Urothelium cell line (cell line): ENCODE measurements at regions not wholly inside any gene's neighbourhood (a gene's known extent, or its start where the extent isn't known, plus 50 kb on each side); places are given as distances from the start of the nearest gene placed in this dataset.
"Not testable (repeated sequence)": the region's sequence is repeated elsewhere in the genome, so short reads cannot be mapped to it uniquely, and the experiment has no call there.

Source experiments
- DNase-seq: peaks from one replicate; pipeline ENCODE4 v3.0.0; 2011; ENCODE audit warnings: low spot score, mixed read lengths
- FAIRE-seq: peaks from 2 replicates; lab custom pipeline; 2011; peaks lifted over from hg19 to GRCh38; lab: Jason Lieb, UNC

GRCh38 chr14:98187281-98187680, 1084.7 kb downstream of the BCL11B start:
- FAIRE-seq: no peak
- DNase-seq: no peak

DNA sequence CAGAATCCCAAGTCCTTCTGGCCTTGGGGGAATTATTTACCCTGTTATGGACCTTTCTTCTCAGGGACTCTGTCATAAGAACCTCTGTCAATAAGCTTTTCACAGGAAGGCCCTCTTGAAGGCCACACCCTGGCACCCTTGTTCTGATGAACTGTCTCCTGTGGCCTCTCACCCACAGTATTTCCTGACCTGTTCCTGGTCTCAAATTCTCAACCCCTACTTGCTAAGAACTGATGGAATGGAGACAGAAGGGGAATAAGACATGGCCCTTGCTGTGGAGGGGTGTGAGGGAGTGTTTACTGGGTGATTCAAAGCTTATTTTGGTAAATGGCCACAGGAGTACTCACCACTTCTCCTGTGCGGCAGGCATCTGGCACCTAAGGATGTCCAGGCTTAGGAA, 1082.9 kb downstream of the BCL11B start:
- DNase-seq (no peak), FAIRE-seq (no peak)

DNA sequence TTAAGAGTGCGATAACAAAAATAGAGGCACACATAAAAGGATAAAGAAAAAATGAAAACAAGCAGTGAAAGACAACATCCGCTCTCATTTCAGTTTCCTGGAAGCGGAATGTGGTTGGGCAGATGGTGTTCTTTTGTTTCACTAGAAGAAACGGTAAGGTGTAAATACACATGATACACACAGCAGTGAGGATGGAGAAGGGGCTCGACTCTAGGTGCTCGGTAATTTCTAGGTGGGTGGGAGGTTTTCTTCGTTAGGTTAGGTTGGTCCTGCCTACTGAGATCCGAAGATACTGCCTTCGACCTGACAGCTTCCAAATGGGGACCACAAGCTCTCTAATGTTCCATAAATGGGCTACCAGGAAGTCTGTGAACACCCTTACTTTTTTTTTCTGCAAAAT, 1082.5 kb downstream of the BCL11B start:
- DNase-seq: no peak

DNA sequence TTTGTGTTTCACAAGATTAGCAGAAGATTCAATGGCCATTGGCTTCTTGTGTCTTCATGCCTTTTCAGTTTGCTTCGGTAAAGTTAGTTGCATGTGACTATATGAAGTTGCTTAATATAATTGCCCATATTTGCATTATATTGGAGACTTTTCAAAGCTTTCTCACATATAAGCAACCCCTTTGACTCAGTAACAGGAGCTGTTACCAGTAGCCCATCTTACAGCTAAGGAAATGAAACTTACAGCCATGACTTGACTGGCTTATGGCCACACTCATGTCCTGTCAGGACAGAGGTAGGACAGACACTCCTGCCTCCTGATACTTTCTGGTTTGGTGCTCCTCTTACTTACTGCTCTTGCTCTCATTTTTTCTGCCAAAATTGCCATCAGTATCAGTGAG, 1082.1 kb downstream of the BCL11B start:
- FAIRE-seq: no peak
- DNase-seq: no peak

More for the DNA sequence above, 1082.5 kb downstream of the BCL11B start:
- no peak for FAIRE-seq

DNA sequence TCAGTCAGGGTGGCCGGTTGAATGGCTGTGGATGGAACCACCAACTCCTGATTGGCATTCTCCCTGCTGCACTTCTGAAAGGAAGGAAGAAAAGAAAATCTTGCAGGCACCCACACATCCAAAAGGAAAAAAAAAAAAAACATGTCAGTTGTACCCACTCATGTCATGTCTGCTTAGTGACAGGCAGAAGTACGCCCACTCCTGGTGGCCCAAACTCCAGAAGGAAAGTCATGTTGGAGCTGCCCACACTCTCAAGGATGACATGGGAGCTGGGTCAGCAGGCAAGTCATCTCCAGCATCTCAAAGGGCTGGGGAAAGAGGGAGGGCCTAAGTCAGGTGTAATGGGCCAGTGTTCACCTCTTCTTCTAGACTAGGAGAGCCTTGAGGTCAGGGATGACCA, 1079.1 kb downstream of the BCL11B start:
- DNase-seq (no peak), FAIRE-seq (no peak)

- DNase-seq (no peak), FAIRE-seq (no peak)
Measured at GRCh38 chr14:98194821-98195220, 1077.2 kb downstream of the BCL11B start.

- FAIRE-seq (no peak), DNase-seq (no peak)
Measured at GRCh38 chr14:98195256-98195655, 1076.7 kb downstream of the BCL11B start.

- no peak for FAIRE-seq
Measured at GRCh38 chr14:98197933-98198332, 1074.1 kb downstream of the BCL11B start.

DNA sequence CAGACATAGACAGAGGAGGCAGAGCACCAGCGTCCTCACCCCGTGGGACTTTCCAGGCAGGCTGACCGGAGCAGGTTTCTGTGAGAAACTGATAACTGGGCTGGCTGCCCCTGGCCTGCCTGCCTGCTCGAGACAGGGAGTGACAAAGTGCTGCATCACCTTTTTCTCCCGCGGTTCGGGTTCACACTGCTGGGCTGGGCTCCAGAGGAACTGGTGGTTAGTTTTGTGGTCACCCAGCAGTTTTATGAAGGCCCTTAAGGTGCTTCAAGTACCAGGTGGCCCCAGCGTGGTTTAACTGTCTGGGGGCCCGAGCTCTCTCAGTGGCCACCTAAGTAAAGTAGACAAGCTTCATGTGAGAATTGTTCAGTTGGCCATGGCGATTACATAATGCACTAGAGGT, 1073.6 kb downstream of the BCL11B start:
- FAIRE-seq (no peak), DNase-seq (peak; percentile 11)

More at GRCh38 chr14:98197933-98198332, 1074.1 kb downstream of the BCL11B start:
- no peak for DNase-seq

GRCh38 chr14:98200601-98201000, 1071.4 kb downstream of the BCL11B start:
- FAIRE-seq (no peak), DNase-seq (no peak)

- no peak for FAIRE-seq
- no peak for DNase-seq
Measured at GRCh38 chr14:98203421-98203820, 1068.6 kb downstream of the BCL11B start.

DNA sequence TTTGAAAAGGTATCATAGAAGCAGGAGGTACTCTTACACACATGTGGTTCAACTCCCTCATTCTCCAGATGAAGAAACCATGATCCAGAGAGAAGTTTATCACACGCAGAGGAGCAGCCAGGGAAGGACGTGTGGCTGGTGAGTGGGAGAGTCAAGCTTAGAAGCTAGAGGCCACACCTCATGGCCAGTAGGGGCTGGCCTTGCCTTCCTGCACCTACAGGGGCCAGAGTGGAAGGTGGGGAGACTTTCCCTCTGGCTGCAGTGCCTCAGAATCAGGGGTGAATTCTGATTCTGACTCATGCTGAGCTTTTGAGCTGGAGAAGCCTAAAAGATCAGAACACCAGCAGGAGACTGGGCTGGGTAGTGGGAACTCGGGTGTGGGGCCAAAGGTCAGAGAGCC, 1067.9 kb downstream of the BCL11B start:
- FAIRE-seq: no peak
- no peak for DNase-seq

DNA sequence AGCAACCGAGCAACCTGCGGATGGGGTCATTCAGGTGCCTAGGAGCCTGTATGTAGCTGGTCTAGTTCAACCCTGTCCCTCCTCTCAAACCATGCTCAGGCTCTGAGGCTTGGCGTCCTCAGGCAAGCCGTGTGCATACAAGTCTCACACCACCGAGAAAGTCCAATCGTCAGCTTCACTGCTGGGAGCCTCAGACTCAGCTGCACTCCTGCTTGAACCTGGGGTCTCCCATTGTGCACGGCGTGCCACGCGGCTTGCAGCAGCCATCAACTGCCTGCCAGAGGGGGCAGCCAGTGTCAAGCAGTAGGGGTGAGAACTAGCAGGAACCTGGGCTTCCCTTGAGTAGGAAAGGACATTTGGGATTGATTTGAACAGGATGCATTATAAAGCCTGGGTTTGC, 1064.6 kb downstream of the BCL11B start:
- FAIRE-seq (no peak), DNase-seq (no peak)

DNA sequence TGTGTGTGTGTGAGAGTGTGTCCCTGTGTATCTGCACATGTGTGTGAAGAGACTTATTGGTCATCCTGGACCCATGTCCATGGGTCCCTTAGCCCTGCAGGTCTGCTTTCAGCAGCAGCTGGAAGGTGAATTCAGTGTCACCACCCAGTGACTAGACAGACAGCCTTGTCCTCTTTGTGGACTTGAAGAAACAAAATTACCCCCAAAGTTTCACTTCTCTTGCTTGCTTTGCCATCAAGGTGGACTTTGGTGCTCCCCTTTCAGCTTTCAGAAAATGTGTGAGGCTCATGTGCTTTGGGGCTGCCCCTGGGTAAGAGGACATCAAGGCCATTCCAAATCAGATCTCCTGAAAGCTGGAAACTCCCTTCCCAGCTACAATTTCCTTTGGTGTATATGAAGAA, 1063.8 kb downstream of the BCL11B start:
- no peak for DNase-seq
- FAIRE-seq: no peak

DNA sequence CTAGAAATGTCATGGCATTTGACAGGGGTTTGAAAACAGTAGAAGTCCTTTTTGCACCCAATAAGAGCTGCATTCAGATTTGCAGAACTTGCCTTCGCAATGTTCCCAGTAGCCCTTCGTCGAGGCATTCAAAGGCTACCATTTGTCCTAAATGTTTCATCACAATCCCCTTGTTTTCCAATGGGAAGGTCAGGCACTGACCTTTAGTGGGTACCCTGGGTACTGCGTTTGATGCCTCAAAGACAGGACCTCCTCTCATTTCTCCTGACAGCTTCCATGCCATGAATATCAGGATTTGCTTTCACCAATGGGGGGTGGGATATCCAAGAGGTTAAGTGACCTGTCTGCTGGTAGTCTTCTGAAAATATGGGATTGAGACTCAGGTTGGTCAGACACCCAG, 1063.1 kb downstream of the BCL11B start:
- DNase-seq (no peak), FAIRE-seq (no peak)

- DNase-seq (no peak), FAIRE-seq (no peak)
Measured at GRCh38 chr14:98210045-98210672, 1061.8 kb downstream of the BCL11B start.

- no peak for DNase-seq
- FAIRE-seq: no peak
Measured at GRCh38 chr14:98217530-98217929, 1054.5 kb downstream of the BCL11B start.

DNA sequence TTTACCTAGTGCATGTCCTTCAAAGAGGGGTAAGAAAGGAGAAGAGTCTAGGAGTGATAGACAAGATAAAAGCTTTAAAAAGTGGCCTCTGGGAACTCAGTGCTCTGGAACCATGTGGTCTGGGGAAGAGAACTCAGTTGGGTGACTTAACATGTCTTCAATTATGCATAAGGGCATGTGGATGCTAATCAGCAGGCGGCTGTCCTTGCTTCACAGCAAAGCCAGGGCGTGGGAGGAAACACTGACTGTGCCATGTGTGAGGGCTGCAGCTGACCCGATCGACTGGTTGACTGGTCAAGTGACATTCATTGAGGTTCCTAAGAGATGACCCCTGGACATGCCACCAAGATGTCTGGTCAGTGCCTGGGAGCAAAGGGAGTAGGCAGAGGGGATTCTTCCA, 1053.8 kb downstream of the BCL11B start:
- FAIRE-seq (no peak), DNase-seq (no peak)

DNA sequence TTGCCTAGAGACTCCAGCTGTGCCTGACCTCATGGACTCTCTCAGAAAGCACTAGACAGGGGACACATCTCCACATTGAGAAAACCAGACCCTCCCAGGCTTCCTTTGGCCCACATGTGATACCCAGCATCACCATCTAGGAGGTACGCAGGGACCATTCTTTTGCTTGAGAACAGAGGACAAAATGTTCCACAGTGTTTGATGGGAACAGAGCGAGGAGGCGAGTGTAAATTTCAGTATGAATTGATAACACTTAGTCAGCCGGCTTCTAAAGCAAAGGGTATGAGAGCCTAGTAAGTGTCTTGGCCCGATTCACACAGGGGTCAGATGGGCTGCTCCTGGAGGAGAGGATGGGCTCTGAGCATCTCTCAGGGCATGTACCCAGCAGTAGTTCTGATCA, 1052.4 kb downstream of the BCL11B start:
- DNase-seq: no peak
- no peak for FAIRE-seq

- FAIRE-seq (no peak), DNase-seq (no peak)
Measured at GRCh38 chr14:98223106-98223505, 1048.9 kb downstream of the BCL11B start.

GRCh38 chr14:98223710-98224109, 1048.3 kb downstream of the BCL11B start:
- FAIRE-seq, DNase-seq: not testable (repeated sequence)

- FAIRE-seq (no peak), DNase-seq (no peak)
Measured at GRCh38 chr14:98226411-98226810, 1045.6 kb downstream of the BCL11B start.

DNA sequence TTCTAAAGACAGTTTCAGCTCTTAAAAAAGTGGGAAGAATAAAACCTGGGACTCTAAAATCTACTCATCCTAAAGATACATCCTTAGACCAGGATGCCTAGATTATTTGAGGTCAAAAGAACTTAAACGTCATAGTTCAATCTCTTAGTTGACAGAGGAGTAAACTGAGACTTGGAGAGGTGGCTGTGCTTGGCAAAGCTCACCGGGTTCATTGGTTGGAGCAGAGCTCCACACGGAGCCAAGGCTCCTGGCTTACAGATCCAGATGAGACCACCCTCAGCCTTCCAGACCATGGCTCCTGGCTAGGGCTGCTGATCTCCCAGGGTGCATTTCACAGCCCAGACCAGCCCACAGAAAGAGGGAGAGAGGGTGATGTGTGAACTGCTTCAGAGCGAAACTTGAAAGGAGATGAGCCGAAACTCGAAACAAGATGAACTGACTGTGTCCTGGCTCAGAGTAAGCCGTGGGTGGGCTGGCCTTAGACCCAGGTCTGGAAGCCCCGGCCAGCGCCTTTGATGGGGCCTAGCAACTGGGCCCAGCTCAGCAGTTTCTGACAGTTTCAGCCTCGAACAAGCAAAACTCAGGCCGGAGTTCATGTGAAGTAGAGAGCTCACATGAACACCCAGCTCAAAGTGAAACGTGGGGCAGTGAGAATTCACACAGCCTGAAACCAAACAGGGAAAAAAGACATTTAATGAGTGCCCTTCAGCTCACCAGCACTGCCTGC, 1044.8 kb downstream of the BCL11B start:
- no peak for FAIRE-seq
- no peak for DNase-seq
